ENCODE measurements at regions not wholly inside any gene's neighbourhood (a gene's known extent, or its start where the extent isn't known, plus 50 kb on each side); places are given as distances from the start of the nearest gene placed in this dataset.

DNA sequence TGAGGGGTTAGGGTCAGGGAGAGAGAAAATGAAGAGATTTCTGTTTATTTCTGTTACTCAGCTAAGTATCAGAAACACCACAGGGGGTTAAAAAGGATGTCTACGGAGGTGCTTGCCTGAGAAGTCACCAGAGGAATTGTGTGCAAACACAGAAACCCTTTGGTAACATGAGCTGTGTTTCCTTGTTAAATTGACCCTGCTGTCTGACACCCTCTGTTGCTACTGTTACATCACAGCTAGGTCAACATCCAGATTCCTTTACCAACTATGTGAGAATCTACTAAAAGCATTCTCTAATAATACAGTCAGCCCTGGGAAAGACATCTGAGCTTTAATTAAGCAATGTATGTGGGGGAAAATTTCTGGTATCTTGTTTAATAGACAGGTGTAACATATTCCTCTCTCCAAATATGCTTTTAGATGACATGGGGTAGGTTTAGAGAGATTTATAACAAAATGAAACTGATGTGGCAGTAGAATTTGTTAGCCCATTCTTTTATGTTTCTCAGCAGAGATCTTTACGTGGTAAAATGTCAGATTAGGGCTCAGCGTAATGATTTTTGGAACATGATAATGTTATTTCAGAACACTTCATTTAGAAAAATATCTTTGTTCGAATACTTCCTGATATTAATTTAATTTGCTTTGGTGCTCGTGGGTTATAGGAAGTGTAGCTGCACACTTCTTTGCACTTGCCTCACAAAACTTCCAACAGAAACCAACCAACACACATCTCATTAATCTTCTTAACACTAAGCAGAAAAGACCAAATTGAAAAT lies 168.0 kb upstream of the AHR start:
- DNase-seq (ENCODE audit: low spot score), result peak; percentile 77

DNA sequence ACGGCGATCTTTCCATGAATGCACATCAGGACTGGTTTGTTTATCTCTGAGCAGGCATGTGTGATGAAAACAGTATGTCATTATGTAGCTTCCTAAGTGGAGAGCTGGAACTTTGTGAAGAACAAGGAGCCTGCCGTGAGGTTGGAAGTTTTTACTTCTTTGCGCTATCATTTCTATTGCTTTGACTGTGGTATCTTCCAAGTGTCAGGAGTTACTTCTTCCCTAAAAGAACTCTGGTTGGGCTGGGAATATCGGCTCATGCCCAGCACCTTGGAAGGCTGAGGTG lies 167.4 kb upstream of the AHR start:
- no peak for DNase-seq (ENCODE audit: low spot score)

DNA sequence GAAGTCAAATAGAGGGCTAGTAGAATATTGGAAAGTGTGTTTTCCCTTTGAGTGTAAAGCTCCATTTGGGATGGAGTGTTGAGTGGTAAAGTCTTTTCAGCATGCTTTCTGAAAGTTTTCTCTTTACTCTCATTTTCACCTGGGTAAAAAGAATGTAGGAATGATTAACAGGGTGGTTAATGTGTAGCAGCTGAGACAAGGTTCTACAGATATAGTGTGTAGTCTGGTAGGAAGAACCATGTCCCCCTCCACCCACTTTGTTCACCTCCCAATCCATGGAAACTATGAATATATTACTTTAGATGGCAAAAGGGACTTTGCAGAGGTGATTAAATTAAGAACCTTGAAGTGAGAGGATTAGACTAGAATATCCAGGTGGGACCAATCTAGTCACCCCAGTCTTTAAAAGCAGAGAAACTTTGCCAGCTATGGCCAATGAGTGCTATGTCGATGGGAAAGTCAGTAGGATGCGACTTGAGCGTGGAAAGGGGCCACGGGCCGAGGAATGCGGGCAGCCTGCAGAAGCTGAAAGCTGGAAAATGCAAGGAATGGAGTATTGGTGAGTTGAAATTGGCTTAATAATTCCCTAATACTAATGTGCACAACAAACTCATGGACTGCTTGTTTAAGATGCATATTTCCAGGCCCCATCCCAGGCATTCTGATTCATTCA lies 166.3 kb upstream of the AHR start:
- no peak for DNase-seq (ENCODE audit: low spot score)

DNA sequence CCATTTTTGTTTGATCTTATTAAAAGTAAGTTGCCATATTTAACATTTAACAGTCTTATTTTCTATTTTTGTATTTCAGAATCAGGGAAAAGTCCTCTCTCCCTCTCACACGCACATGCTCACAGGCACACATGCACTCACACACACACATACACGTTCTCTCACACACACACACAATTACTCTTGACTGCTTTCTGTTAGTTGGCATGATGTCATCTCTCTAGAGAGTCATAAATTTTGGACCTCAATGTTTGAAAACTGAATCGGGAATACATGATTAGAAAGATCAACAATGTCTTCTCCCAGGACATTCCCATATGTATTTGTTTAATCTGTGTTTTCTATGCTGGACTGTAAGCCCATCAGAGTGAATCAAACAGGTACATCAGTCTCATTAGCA lies 165.7 kb upstream of the AHR start:
- no peak for DNase-seq (ENCODE audit: low spot score)

DNA sequence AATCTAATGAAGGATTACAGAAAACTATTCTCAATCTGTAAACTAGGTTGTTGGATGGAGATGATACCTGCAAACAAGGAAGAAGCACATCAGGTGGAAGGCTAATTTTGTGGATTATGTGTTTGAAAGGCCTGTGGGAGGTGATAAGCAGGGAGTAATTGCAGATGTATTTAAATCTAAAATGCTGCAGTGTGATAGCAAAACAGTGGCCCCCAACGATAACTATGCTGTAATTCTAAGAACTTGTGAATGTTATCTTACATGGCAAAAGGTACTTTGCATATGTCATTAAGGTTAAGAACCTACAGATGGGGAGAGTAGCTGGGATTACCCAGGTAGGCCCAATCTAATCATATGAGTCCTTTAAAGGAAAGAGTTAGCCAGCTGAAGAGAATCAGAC lies 164.5 kb upstream of the AHR start:
- no peak for DNase-seq (ENCODE audit: low spot score)

DNA sequence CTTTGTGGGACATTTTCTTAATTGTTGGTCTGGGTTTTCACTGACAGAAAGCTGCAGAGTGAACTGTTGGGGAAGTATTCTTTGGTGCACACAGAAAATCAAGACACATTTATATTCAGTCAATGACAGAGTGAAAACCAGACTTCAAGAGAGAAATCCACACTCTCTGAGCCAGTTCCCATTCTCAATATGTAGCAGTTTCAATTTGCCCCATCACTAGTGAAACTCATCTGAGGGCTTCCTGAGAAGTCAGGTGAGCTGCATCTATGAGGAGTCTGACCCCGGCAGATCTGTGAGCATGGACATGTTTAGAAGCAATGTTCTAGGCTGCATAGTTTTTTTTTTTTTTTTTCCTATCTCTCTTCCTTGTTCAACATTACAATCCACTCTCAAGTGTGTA lies 163.7 kb upstream of the AHR start:
- DNase-seq (ENCODE audit: low spot score), result no peak

DNA sequence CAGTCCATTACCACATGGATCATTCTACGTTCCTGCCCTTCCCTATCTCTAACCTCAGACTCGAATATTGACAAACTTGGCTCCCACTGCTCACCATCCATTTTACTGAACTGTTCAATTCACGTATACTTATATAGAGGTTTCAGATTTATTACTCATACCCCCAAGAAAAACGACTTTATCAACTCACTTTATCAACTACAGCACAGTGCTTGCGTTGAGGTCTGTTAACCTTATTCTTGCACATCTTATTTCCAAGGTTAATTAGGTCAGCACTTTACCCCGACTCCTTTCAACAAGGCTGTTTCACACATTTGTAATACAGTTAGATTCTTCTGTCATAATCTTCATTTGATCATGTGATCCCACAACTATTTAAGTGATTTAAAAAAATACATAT lies 162.3 kb upstream of the AHR start:
- DNase-seq (ENCODE audit: low spot score), result no peak

DNA sequence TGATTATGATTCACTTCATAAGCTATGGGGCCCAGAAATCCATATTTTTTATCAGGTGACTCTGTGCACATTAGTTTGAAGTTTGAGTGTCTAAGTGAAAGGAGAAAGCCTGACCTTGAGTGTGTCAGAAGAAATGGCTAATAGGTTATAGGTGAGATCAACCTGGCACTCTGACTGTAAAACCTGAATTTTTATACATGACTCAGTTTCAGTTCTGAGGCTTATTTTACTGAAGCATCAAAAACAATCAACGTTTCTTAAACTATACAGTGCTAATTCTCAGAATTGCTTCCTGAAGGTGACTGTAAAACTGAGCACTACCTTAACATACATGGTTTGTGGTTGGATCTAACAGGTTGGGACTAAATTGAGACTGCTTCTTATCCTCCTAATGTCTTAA lies 159.4 kb upstream of the AHR start:
- DNase-seq (ENCODE audit: low spot score), result no peak

DNA sequence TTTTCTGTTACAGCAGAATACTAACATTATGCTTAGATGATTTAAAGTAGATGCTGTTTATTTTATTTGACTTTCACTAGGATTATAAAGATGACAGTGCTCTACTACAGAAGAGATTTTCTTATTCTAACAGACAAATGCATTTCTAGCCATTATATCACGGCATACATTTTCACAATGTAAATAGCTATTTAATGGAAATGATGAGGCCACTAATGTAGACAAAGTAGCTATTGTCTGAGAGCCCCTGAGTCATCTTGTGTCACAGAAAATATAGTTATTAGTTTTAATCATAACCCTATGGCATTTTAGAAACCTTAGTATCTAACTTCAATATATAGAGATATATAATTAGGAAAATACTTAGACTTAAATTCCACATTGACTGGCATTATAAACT lies 158.0 kb upstream of the AHR start:
- DNase-seq (ENCODE audit: low spot score), result no peak

DNA sequence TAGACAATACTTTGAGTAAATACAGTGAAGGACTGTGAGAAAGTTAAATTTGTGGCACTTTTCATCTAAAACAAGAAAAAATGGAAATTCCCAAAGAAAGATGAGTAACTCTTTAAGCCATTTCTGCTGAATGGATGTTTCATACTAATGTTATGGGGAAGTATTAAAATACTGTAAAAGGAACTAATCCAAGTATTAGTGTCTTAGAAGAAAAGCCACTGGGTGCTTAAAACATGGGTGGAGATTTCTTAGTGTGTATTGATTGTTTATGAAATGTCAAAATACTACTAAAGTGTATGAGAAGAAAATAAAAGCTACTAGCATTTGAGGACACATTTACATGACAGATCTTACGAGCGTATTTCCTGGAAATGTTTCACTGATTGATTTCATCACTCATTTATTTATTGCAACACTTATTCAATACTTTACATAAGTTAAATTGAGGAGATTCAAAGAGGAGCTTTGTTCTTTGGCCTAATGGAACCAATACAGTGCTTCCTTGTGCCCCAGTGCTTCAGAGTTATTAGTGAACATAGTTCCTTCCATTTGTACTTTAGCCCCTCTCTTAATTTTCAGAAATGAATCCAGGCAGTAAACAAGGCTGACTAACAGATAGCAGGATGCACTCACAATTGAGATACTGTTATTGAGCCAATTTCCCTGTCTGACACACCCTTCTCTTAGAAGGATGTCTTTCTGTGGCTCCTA lies 155.5 kb upstream of the AHR start:
- DNase-seq (ENCODE audit: low spot score), result no peak

DNA sequence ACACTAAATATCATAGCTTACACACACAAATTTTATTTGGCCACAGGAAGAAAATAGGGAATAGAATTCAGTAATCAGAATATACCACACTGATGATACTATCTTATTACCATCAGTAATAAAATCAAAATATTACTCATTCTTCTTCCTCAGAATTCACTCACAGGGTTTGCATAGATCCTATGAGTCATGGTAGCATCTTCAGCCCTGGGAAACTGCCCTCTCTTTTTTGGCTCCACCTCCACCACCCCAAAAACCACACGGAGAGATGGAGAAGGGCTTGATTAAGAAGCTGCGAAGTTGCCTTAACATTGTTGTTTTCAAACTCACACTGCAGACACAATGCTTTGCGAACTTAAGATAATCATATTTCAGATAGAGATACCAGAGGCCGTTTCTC lies 154.1 kb upstream of the AHR start:
- DNase-seq (ENCODE audit: low spot score), result peak; percentile 70

DNA sequence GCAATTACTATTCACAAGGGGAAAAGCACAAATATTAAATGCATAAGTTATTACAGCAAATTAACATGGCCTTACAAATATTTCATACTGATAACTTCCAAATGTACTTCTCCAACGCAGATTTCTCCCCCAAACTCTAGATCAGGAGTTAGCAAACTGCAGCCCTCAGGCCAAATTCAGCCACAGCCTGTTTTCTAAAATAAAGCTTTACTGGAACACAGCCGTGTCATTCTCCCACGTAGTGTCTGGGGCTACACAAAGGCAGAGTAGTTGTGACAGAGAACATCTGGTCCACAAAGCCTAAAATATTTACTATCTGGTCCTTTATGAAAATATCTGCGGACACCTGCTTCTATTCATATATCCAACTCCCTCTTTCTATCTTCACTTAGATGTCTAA lies 151.8 kb upstream of the AHR start:
- DNase-seq (ENCODE audit: low spot score), result no peak

DNA sequence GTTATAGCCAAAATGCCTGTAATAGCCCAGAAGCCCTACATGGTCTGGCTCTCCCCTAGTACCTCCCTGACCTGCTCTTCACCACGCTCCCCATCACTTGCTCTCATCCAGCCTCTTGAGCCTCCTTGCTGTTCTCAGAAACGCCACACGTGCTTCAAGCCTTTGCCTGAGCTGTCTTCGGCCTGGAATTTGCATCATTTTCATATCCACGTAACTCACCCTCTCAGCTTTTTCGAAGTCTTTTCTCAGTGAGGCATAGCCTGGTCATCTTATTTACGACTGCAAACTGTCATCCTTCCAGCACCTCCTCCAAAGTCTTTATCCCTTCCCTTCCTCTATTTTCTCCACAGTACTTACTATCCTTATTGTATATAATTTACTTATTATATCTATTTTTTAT lies 151.0 kb upstream of the AHR start:
- peak; percentile 50 for DNase-seq (ENCODE audit: low spot score)

DNA sequence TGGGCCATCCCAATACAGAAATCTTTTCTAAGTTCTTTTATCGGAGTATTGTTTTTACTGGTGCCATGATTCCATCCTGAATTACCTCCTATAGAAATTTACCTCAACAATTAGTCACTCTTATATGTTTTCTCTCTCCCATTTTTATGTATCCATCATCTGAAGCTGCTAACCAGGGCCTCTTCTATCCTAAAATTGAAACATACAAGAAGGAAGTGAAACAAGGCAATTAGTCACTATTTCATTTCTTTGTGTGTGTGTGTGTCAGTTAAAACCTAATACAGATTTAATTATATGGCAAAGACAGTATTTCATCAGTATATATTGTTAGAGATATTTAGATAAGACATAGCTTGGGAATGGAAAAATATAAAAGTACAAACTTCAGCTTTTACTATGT lies 148.4 kb upstream of the AHR start:
- DNase-seq (ENCODE audit: low spot score), result no peak

DNA sequence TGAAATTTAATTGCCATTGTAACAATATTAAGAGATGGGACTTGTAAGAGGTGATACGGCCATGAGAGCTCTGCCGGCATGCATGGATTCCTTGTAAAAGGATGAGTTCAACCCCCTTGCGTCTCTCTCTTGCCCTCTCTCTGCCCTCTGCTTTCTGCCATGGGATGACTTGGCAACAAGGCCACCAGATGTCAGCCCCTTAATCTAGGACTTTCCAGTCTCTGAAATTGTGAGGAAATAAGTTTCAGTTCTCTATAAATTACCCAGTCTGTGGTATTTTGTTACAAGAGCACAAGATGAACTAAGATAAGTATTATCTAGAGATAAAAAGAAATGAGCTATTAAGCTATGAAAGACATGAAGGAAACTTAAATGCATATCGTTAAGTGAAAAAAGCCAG lies 145.7 kb upstream of the AHR start:
- DNase-seq (ENCODE audit: low spot score), result no peak

DNA sequence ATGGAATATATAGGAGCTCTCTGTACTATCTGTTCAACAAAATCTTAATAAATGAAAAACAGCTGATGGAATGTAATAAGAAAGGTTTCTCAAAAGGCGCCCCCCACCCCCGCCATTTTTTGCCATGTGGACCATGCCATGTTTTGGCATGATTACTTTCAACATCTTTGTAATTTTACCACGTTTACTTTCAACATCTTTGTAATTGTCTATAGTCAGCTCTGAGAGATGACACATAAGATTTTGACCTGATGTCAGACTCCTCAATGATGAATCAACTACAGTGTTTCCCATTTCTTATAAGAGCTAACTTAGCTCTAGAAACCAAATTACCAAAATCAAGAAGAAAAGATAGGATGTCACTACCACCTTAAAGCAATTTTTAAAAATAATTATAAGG lies 144.9 kb upstream of the AHR start:
- no peak for DNase-seq (ENCODE audit: low spot score)

DNA sequence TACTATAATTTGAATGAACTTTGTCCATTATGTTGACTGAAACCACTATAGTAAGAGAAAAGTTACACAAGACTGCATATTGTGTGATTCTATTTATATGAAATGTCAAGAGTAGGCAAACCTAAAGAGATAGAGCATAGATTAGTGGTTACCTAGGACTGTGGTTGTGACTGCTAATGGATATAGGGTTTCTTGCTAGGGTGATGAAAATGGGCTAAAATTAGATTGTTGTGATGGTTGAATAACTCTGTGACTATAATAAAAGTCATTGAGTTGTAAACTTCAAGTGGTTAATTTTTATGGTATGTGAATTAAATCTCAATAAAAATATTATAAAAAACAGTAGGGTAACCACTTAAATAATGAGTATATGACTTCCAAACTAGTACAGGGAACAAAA lies 142.9 kb upstream of the AHR start:
- DNase-seq (ENCODE audit: low spot score), result no peak

DNA sequence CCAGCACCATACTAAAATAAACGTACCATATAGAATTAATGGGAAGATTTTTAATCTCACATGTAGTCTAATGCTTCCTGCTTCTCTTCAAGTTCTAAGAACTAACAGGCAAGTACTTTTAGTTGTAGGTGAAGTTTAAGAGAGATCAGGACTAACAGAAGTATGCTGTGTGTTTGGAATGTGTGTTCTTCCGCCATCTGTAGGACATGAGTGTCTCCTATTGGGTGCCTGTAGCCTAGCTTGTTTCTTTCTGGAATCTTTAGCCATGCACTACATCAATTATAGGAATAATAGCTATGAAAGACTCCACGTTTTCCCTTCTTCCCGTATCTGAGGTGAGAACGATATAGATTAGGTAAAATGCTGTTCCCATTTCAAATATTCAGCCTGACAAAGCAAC lies 140.2 kb upstream of the AHR start:
- DNase-seq (ENCODE audit: low spot score), result no peak

DNA sequence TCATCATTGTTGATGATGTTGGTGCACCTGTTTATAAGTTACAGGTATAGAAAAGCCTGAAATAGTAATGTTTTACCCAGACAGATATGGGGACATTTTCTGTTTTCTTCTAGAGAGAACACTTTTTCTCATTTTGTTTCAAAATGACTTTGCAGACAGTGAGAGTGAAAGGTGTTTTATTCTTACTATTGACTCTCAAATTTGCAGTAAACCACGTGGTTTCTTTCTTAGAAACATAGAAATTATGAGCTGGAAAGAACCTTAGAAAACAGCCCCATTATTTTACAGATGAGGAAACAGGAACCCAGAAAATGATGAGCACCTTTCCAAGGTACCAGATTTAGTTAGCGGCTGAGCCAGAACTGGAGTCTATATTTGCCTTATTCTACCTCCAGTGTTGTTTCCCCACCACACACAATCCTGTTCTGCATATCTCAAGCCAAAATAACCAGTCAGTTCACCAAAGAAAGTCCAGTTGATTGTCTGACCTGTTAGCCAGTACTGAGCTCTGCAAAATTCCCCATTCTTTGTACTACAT lies 138.9 kb upstream of the AHR start:
- no peak for DNase-seq (ENCODE audit: low spot score)

DNA sequence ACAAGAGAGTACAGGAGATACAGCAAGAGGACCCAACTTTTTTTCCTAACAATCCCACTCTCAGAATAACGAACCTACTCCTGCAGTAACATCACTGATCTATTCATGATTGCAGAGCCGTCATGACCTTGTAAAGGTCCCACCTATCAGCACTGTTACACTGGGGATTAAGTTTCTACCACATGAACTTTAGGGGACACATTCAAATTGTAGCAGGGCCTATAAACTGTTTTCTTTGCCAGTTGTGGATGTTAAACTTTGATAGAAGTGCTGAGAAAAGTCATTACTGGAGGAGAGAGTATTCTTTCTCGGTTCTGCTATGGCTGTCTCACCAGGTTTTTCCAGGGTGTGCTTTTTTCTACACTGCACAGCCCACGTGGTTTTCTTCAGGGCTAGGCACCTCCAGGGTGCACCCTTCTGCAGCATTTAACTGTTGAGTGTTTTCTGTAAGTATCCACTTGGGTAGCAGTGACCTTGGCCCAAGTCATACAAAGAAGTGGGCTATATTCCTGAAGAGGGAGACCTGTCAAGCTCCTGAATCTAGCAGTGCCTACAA lies 131.6 kb upstream of the AHR start:
- DNase-seq (ENCODE audit: low spot score), result no peak

DNA sequence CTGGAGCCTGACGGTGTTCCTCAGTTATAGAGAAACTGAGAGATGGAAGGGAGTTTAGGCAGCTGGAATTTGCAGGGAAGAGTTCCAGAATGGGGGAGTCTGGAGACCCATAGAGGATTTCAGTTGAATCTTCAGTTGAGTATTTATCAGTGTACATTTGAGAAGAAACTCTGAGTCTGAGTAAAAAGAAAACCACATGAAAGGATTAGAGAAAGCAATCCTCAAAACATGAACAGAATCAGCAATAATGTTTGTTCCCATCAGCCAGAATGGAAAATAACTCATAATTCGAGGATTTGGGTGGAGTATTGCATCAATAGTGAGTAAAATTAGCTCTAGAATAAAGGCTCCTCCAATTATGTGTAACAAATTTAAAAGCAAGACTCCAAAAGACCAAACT lies 130.0 kb upstream of the AHR start:
- no peak for DNase-seq (ENCODE audit: low spot score)

DNA sequence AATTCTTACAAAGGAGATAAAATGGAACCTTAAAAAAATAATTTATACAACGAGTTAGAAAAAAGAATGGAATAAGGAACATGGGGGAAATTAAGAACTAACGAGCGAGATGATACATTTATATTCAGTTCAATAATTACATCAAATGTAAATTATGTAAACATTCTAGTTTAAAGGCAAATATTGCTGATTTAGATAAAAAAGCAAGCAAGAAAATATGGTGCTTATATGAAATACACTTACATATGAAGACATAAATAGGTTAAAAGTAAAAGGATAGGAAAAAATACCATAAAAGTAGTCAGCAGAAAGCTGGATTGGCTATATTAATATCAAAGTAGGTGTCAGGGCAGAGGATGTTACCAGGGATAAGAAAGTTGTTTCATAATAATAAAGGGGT lies 127.0 kb upstream of the AHR start:
- no peak for DNase-seq (ENCODE audit: low spot score)

DNA sequence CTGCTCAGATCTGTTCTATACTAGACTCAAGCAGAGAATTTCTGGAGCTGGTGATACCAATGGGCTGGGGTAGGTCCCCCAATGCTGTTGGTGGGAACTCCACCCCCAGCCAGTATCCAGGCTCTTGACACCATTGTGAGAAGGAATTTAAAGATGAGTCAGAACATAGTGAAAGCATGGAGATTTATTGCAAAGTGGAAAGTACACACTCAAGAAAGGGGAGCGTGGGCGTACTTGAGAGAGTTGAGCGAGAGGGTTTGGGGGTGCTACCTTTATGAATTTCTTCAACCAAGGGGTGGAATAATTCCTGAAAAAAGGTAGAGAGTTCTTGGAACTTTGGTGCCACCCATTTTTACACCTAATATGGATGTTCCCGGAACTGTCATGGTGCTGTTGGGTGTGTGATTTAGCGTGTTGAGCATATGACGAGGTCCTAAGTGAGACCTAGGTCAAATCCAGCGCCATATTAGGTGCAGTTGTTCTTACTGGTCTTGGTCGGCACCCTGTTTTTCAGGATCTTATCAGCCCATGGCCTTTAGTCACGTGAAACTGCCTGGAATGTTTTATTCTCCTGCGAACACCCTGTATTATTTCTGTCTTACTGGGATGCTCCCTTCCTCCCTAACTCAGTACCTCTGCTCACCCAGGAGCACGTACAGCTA lies 122.0 kb upstream of the AHR start:
- no peak for DNase-seq (ENCODE audit: low spot score)
